Activated T-helper 9 cell treated with anti-CD3 and anti-CD28 coated beads, Interleukin-2, amount 50 U/mL, for 16 hours (primary cell): ENCODE measurements at regions not wholly inside any gene's neighbourhood (a gene's known extent, or its start where the extent isn't known, plus 50 kb on each side); places are given as distances from the start of the nearest gene placed in this dataset.

ENCODE experiments used
- DNase-seq: peaks from one replicate; pipeline ENCODE4 v3.0.0-alpha.2; 2020; ENCODE audit warnings: low read depth

DNA sequence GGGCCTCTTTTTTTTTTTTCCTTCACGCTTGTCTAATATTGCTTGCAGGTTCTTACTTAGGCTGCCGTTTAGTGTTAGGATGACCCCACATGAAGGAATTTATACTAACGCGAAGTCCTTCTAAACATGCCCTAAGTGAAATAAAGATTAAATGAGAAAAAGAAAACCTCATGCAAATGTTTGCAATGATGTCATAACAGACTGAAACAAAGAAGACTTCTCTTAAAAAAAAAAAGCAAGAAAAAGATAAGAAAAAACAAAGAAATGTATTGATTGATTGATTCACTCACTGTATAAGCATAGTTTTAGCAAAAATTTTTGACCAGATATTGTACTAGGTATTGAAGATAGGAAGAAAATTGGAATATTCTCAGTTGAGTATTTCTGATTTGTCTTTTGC, 418.2 kb downstream of the IRS2 start:
- DNase-seq = no peak

DNA sequence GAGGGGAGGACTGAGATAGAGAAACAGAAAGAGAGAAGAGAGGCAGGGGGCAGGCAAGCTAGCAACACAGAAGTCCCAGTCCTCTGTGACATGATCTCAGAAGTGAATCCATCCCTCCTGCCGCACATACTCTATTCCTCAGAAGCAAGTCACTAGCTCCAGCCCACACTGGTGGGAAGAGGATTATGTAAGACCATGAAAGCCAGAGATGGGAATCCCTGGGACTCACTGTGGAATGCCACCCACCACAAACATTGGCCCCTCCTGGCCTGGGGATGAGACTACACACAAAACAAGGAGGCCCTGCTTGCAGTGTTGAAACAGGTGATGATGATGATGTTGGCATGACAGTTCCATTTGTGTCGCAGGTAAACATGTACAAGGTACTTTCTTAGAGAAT, 419.9 kb downstream of the IRS2 start:
- DNase-seq = no peak

DNA sequence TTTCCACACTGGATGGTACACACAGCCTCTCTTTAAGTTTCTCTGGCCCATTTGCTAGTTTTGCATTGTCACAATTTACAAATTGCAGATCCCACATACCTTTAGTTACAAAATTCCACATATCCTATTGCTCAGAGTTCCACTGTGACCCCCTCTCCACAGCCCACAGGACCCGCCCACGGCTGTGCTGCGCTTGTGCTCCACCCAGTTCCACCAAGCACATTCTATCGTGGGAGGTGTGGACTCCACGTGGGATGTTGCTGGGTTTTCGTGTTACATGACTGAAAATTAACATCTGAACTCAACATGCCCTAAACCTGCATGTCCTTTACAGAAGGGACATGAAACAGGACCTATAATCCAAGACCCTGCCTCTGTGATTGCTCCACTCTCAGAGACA, 423.0 kb downstream of the IRS2 start:
- no peak for DNase-seq

DNA sequence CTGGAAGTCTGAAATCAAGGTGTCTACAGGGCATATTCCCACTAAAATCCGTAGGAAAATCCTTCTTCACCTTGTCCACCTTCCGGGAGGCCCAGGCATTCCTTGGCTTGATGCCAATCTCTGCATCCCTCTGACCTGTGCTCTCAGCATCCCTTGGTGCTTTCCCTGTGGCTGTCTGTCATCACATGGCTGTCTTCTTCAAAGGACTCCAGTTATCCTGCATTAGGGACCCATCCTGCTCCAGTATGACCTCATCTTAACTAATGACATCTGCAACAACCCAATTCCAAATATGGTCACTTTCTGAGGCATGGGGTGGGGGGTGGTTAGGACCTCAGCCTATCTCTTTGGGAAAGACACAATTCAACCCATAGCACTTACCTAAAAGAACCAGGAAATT, 423.8 kb downstream of the IRS2 start:
- no peak for DNase-seq

DNA sequence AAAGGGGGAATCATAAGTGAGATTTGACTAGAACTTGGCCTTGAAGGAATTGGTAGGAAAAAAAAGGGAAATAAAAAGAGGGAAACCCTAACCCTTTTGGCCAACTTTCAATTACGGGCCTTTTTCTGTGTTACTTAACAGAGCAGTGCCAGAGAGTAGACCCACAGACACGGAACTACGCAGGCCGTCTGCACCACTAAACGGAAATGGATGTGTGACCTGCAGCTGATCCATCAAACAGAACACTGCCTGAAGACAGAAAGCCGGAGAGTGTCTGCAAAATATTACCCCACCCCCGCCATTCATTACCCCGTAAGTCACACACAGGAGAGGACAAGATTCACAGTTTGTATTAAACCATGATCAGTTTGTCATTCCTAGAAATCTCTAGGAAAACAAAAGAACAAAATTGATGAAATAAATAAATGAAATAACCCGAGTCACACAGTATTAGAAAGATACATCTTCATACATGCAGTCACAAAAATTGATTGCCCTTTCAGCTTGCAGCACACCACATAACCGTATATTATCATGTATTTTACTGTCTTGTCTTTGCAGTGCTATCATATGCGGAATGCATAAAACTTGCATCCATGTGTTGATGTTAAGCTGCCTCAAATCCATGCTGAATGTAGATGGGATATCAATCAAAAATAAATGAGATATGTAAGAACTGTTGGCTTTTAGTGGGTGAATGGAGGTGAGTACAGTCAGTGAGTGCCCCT, 424.7 kb downstream of the IRS2 start:
- no peak for DNase-seq

DNA sequence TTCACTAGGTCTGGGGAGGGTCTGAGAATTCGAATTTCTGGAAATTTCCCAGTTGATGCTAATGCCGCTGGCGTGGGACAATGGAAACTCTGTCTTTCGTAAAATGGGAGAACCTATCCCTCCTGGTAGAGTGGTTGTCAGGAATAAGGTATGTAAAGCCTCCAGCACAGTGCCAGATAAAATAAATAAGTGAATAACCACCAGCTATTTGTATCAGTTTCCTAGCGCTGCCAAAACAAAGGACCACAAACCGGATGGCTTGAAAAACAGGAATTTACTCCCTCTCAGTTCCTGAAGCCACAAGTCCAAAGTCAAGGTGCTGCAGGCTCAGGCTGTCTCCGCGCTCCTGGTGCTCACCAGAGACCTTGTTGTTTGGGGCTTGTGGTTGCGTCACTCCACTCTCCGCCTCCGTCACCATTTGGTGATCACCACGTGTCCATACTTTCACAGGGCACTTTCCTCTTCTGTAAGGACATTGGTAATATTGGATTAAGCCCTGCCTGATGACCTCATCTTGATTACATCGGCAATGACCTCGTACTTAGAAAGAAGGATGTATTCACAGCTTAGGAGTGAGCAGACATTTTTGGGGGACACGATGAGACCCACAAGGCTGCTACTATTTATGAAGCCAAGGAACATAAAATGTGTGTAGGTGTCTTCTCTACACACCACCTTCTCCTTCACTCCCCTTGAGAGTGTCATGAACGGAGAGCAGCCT, 428.5 kb downstream of the IRS2 start:
- DNase-seq = no peak

DNA sequence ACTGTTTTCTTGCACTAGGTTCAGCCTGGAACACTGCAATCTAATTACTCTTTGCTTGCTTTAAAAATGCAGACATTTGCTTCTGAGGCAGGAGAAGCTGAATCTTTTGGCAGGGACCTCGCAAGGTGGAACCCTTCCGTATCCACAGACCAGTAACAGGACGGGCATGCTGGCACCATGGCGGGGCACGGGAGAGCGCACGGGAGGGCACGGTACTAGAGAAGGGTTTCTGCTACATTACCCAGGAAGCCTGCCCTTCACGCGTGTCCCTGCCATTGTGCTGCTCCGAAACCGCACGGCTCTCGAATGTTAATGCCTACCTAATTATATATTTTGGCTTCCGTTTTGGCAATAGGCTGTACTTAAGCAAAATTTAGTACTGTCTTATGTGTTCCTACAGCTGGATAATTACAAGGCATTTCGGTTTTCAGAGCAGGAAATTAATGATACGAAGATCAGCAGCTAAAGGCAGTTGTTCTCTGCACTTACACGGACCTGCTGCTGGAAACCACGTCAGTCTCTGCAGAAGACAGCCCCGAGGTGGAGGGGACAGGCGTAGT, 430.4 kb downstream of the IRS2 start:
- DNase-seq = no peak

DNA sequence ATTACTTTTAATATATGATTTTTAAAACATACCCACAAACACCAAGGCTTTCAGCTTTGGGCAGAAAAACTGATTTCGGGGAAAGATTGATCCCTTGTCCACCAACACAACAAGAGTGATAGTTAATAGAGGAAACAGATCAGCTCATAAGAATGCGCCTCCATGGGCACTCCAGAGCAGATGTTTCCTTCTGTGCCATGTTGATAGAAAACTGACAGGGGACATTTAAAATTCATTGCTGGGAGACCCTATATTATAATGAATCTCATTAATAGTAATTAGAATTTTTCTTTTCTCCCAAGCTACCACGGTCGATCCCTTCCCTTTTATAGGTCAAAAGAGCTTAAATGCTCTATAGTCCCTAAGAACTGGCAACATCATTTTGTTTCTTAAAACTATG, 431.2 kb downstream of the IRS2 start:
- no peak for DNase-seq

DNA sequence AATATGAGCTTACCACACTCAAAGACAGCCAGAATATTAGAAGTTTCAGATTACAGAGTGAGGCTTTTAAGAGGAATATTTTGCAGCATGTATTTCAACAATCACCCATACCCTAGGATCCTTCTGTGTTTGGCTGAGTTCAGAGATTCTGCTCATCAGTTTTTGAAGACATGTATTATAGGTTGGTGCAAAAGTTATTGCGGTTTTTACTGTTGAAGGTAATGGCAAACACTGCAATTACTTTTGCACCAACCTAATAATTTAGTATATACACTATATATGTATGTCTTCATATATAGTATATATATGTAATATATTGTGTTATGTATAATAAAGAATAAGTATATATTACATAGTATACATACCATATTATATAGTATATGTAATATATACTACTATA, 435.1 kb downstream of the IRS2 start:
- no peak for DNase-seq

DNA sequence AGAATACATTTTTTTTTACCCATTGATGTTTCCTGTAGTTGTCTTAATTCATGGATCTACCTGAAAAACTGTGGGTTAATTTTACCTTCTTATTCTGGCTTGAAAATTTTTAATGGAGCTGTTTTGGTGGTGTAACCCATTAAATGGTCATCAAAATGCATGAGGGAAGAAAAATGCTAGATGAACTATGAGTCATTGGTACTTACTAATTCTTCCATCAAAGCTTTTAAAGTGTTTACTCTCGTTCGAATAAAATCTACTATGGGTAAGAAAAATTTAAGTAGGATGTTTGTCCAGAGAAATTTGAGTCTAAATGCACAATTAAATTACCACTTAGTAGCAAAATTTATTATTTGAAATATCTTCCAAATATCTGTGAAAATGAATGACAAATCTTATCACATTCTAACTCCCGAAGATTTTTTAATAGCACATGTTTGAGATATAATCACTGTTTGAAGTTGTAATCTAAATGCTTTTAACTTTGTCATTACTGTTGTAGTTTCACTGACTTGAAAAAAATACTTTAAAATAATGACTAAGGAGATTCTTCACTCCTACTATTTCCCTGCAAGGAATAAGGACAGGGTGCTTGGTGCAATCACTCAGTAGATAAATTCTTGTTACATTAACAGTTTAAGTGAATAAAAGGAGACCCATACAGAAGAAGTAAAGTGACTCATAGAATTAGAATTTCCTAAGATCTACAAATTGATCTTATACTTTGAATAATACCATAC, 437.7 kb downstream of the IRS2 start:
- no peak for DNase-seq

DNA sequence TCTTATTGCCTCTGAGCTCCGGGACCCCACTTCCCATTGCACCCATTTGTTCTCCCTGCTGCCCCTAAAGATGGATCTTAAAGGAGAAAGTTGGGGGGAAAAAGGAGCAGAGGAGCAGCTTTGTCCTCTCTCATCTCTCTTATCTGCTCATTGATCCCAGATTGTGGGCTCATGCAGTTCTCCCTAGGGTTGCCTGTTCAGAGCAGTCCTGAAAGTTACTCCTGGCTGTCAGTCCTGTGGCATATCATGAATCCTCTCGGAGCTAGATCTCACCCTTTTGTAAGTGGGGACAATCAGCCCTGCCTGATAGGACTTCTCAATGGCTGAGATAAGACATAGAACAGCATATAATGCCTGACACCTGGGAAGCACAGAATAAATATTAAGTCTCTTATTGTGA, 440.3 kb downstream of the IRS2 start:
- no peak for DNase-seq

DNA sequence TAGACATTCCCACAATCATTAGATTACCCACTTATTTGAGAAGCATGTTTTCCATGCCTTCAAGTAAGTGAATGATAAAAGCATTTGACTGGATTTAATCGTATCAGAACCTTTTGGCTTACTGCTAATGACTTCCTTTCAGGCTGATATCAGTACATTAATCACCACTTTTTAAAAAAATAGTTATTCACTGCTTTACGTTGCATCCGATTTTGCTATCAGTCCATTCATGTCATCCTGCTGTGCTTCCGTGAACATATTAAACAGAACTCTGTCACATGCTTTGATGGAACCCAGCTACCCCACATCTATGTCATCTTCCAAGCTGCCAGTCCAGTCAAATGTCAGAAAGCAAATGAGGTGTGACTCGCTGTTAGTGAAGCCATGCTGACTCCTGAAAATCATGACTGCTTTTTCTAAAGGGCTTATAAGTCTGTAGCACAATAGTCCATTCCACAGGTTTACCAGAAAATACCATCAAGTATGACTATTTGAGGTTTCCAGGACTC, 440.9 kb downstream of the IRS2 start:
- no peak for DNase-seq

DNA sequence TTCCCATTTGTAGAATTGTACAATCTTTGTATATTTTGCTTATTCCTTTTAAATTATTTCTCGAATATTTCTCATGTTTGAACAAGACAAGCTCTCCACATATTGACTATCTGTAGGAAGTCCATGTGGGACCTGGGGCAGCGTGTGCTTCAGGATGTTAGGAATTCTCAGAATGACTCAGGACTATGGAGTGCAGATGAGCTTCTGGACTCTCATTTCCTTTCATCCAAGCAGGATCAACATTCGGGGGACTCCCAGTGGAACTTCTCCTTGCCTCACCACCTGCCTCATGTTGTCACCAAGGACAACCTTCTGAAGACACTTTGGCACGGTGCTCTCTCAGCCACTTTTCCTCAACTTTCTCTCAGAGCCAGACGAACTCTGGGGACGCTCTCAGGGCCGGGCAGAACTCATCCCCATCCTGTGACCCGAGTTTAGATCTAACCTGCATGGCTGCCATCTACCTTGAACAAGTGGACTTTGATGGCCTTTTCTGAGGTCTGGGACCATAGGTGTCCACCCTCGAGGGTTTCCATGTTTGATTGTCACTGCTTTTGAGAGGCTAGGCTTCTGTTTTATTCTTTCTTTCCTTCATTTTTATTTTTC, 441.7 kb downstream of the IRS2 start:
- DNase-seq = no peak

DNA sequence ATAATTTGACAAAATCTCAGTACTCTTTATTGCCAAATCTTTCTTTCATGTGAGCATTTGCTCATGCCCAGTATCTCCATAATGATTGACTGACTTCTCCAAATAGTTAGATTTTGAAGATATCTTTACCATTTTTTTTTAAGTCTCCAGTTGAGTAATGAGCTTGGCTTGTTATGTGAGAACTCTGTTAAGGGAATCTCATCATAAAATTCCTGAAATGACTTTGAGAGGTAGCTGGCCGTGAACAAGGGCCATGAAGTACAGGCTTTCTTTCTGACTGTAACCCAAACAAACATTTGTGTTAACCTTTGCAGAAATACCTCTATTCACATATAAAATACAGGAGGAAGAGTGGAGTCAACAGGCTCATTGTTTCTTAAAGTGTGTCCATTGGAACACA, 449.7 kb downstream of the IRS2 start:
- DNase-seq = no peak

DNA sequence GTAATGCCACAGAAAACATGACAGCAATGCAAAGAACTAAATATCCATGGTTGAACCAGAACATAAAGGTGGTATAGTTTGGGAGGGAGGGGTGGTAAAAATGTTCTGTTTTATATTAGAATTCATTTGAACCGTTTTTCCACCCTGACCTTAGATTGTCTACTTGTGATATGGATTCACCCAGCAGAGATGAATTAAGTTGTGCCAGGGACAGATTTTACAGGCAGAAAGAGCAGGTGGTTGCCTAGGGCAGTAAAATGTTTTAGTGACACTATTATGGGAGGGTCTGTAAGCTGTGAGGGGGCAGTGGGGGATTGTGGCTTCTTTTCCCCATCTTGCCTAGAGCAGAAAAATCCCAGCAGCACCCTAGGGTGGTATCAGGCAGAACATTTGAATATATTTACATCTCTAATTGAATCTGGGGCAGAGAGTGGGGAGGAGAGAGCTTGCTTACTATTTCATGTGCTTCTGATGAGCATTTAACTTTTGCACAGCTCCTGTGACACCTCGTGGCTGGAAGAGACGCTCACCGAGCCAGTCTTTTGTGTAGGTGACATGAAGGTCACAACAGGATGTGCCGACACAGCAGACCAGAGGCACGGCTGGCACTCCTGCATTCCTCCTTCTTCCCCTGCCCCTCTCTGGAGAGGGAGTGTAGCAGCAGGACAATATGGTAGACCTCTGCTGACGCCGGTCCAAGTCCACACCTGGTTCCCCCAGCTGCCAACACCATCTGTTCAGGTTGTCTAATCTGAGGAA, 452.3 kb downstream of the IRS2 start:
- no peak for DNase-seq

DNA sequence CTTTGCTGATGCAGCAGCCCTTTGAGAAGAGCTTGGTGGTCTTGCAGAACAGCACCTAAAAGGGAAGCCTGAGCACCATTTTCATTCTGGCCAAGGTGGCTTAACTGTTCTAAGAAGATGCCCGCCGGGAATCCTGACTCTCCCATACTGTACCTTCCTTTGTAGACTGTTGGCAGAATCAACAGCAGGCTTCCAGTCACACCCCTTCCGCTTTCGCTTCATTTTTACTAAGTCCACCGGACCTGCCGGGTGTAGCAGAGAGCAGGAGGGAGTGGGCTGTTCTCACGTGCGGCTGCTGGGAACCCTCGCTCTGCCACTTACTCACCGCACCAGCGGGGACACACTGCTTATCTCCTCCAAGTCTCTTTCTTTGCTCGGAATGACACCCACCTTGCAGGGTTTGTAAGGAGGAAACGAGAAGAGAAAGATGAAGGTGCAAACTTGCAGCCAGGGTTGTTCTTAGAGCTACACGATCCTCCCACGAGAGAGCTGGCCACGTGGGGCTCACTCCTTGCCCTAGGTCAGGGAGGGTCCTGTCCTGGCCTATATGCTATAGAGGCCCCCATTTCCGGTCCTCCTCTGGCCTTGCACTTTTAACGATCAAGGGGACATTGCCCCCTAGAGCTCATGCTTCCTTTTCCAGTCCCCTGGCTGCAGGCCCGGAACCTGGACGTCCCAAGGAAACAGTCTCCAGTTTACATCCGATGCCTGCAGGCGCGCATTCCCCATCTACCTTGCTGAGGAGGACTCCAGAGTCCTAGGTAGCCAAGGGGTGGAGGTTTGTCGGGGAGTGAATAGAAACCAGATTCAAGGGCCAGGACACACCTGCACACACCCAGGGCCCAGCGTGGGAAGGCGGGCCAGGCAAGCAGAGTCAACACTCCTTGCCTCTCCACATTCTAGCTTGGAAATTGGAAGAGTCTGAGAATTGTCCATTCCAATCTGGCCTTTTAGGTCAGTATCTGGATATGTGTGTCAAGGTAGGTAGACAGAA, 453.6 kb downstream of the IRS2 start:
- DNase-seq = no peak

DNA sequence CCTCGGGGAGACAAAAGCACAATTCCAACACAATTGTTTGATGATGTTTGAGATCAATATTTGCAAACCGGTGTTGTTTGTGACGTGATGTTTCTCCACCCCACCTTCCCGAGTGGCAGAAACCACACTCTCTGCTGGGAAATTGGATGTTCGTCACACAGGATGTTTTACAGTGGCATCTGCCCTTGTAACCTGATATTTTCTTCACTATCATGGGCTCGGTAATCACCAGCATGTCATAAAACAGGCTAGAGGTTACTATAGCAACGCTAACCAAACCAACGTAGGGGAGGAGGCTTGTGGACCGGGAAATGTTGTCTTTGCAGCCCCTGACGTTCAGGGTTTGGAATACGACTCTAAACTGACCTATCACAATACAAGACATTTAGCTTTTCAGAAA, 454.5 kb downstream of the IRS2 start:
- DNase-seq = no peak

DNA sequence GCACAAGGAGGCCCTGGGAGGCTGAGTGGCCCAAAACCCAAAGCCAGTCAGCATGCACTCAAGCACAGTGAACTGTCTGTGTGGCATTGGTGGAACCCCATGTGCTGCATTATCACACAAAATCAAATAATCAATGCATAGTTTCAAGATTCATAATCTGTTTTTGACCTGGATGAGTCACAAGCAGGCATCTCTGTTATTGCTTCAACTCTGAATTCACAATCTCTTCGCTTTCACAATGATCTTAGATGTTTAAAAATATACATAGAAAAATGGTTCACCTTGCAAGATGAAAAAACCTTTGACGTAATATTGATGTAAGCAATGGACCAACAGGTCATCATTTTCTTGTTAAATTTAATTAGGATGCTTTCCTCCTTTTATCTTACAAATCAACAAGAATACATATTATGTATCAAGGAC, 455.4 kb downstream of the IRS2 start:
- no peak for DNase-seq

DNA sequence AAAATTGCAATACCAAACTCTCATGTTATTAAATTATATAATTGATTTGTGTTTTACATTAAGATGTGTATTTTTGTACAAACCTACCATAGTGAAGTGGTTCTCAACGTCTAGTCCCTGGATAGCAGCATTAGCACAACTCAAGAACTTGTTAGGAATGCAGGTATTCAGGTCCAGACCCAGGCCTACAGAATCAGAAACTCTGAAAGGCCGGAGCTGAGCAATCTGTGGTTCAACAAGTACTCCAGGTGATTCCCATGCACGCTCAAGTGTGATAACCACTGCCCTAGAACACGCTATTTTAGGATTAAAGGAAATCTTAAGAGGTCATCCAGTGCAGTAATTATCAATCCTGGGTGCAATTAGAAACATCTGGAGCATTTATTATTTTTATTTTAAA, 456.3 kb downstream of the IRS2 start:
- no peak for DNase-seq

DNA sequence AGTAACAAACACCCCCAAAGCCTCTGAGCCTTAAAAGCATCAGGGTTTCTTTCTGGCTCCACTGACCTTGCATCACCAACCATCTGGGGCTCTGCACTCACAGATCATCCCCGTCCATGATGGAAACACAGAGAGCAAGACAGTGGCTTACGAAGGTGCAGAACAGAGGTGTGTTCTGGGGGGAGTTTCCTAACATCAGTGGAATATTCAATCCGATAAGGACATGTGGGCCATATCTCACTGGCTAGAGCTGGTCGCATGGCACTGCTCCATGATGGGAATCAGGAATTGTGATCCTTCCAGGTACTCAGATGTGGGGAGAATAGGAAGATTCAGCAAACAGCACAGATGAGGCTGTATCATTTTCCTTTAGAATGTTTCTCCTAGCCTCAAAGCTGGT, 457.2 kb downstream of the IRS2 start:
- no peak for DNase-seq
